CD4-positive, CD25-positive, alpha-beta regulatory T cell (primary cell): ENCODE measurements at regions not wholly inside any gene's neighbourhood (a gene's known extent, or its start where the extent isn't known, plus 50 kb on each side); places are given as distances from the start of the nearest gene placed in this dataset.
"Not testable (repeated sequence)": the region's sequence is repeated elsewhere in the genome, so short reads cannot be mapped to it uniquely, and the experiment has no call there.

Experiments used
- ATAC-seq, 2 donors: fragments of 150-1000 bp; cut with Tn5 transposase; one replicate each; pipeline ENCODE4 v1.10.0; 2021; ENCODE audit warnings: low read depth in 2 of 2, moderate number of reproducible peaks in 2 of 2, moderate library complexity in 1 of 2
- DNase-seq, 3 donors: peaks; one replicate each; pipeline versions ENCODE4 v3.0.0 to v3.0.0-alpha.2; 2012 to 2022; ENCODE audit warnings: mixed read lengths in 1 of 3
- H3K27ac ChIP-seq: one replicate; pipeline ENCODE4 v1.7.0; 2013; ENCODE audit warnings: mild to moderate bottlenecking, low read length; ENCODE audit not compliant: insufficient read depth, poor library complexity, severe bottlenecking
- H3K27me3 ChIP-seq: one replicate; pipeline ENCODE4 v1.7.0; 2013; ENCODE audit warnings: low read length; ENCODE audit not compliant: control insufficient read depth, insufficient read depth
- H3K36me3 ChIP-seq: one replicate; pipeline ENCODE4 v1.7.0; 2013; ENCODE audit warnings: mild to moderate bottlenecking, low read length, moderate library complexity; ENCODE audit not compliant: control insufficient read depth, insufficient read depth
- H3K4me1 ChIP-seq: 2 replicates; pipeline ENCODE4 v1.7.0; 2013; ENCODE audit warnings: mild to moderate bottlenecking, low read length; ENCODE audit not compliant: insufficient read depth, control insufficient read depth, poor library complexity, severe bottlenecking
- H3K4me3 ChIP-seq: one replicate; pipeline ENCODE4 v1.7.0; 2013; ENCODE audit warnings: low read depth, mild to moderate bottlenecking, low read length, moderate library complexity
- H3K9me3 ChIP-seq, 2 experiments: 1 replicate in 1 of 2; 2 replicates in 1 of 2; pipeline ENCODE4 v1.7.0; 2013; ENCODE audit warnings: low read length in 2 of 2, mild to moderate bottlenecking in 1 of 2, moderate library complexity in 1 of 2; ENCODE audit not compliant: control insufficient read depth in 2 of 2
- H3K27ac Mint-ChIP-seq, 3 donors: one replicate each; pipeline ENCODE4 v1.8.0; 2020 to 2022; ENCODE audit warnings: mild to moderate bottlenecking in 3 of 3, mixed read lengths in 3 of 3, moderate library complexity in 2 of 3
- H3K27me3 Mint-ChIP-seq: one replicate; pipeline ENCODE4 v1.8.0; 2022; ENCODE audit warnings: mild to moderate bottlenecking, mixed read lengths
- H3K36me3 Mint-ChIP-seq: one replicate; pipeline ENCODE4 v1.8.0; 2020; ENCODE audit warnings: mixed read lengths
- H3K4me1 Mint-ChIP-seq, 4 donors: one replicate each; pipeline ENCODE4 v1.8.0; 2020 to 2022; ENCODE audit warnings: mixed read lengths in 4 of 4, mild to moderate bottlenecking in 1 of 4
- H3K4me3 Mint-ChIP-seq, 4 donors: one replicate each; pipeline ENCODE4 v1.8.0; 2020 to 2022; ENCODE audit warnings: mild to moderate bottlenecking in 4 of 4, mixed read lengths in 4 of 4, moderate library complexity in 3 of 4
- H3K9me3 Mint-ChIP-seq, 7 donors: one replicate each; pipeline ENCODE4 v1.8.0; 2020 to 2022; ENCODE audit warnings: mixed read lengths in 7 of 7, mild to moderate bottlenecking in 3 of 7, moderate library complexity in 2 of 7

DNA sequence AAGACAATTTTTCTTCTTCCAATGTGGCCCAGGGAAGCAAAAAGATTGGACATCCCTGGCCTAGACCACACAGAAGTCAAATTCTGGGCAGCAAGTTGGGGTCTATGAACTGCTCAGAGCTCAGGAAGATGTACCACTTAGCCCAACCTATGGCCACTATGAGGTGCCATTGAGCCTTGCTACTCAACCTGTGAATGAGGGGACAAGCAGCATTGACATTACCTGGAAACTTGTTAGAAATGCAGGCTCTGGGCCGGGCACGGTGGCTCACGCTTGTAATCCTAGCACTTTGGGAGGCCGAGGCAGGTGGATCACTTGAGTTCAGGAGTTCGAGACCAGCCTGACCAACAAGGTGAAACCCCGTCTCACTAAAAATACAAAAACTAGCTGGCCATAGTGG is 195.6 kb downstream of the SEMA6D start:
- DNase-seq, H3K9me3 ChIP-seq, H3K27me3 Mint-ChIP-seq, H3K27me3 ChIP-seq, H3K36me3 Mint-ChIP-seq, H3K9me3 Mint-ChIP-seq, H3K27ac ChIP-seq, H3K27ac Mint-ChIP-seq, H3K4me3 ChIP-seq, H3K4me1 Mint-ChIP-seq, H3K4me3 Mint-ChIP-seq, ATAC-seq, H3K4me1 ChIP-seq, H3K36me3 ChIP-seq: not testable (repeated sequence)

GRCh38 chr15:47917881-47918280 is 200.6 kb downstream of the SEMA6D start:
- Histone ChIP-seq H3K36me3 (no peaks in the 10 kb centered on the region), H3K4me3 (no peak overlapping the region), H3K9me3 (no peaks in the 10 kb centered on the region), H3K4me1 (no peaks in the 10 kb centered on the region), H3K27ac (no peak overlapping the region), H3K27me3 (no peaks in the 10 kb centered on the region)
- Mint-ChIP-seq H3K4me1 (no peaks in the 10 kb centered on the region), H3K27me3 (no peaks in the 10 kb centered on the region), H3K27ac (no peak overlapping the region), H3K4me3 (no peak overlapping the region), H3K9me3 (peaks cover 0 to 2% (median 0%) of the 10 kb centered on the region in 7 donors), H3K36me3 (no peaks in the 10 kb centered on the region)
- no peak for DNase-seq
- no peak for ATAC-seq

DNA sequence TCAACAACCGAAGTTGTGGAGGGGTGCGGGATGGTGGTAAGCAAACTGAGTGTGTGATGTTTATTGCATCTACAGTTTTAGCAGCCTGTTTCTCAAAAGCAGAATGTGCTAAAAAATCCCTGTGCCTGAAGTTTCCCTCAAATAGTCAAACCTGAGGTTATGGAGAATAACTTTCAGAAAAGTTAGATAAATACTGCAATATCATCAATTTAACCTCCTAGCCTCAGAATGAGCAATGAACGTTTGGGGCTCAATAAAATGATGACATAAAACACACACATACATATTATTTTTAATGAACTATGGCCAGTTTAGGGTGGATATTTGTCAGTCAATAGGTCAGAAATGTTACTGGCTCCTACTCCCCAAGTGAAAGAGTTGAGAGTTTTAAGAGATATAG is 201.6 kb downstream of the SEMA6D start:
- Mint-ChIP-seq H3K4me3 (no peak overlapping the region), H3K27ac (no peak overlapping the region), H3K27me3 (no peaks in the 10 kb centered on the region), H3K36me3 (no peaks in the 10 kb centered on the region), H3K4me1 (no peaks in the 10 kb centered on the region), H3K9me3 (peaks cover 0 to 4% (median 0%) of the 10 kb centered on the region in 7 donors)
- no peak for DNase-seq
- H3K9me3 ChIP-seq = no peaks in the 10 kb centered on the region
- H3K27me3 ChIP-seq = no peaks in the 10 kb centered on the region
- ATAC-seq = no peak
- no peaks in the 10 kb centered on the region for H3K4me1 ChIP-seq
- H3K36me3 ChIP-seq = no peaks in the 10 kb centered on the region
- no peak overlapping the region for H3K4me3 ChIP-seq
- no peak overlapping the region for H3K27ac ChIP-seq

DNA sequence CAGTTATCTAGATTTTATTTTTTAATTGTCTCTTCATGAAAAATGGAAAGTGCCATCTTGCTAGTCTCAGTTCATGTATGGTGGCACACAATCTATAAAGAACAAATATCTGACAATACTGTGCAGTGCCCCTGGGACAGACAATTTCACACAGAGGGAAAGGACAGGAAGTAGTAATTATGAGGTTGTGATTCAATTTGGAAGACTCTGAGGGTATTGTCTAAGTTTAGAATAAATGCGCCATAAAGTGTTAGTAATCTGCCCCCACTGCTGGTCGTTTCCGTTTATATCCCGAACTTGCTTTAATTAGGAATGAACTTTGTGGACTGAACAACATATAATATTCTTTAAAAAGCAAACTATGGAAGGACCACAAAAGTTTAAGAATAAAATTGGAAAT is 196.4 kb upstream of the SLC24A5 start:
- H3K4me3 Mint-ChIP-seq = no peak overlapping the region
- H3K4me1 ChIP-seq = no peaks in the 10 kb centered on the region
- H3K4me1 Mint-ChIP-seq = no peaks in the 10 kb centered on the region
- DNase-seq (no peak), ATAC-seq (no peak)
- no peak overlapping the region for H3K4me3 ChIP-seq
- H3K9me3 Mint-ChIP-seq = peaks cover 0 to 5% (median 2%) of the 10 kb centered on the region in 7 donors
- no peaks in the 10 kb centered on the region for H3K27me3 ChIP-seq
- H3K9me3 ChIP-seq = no peaks in the 10 kb centered on the region
- no peaks in the 10 kb centered on the region for H3K27me3 Mint-ChIP-seq
- no peak overlapping the region for H3K27ac Mint-ChIP-seq
- no peak overlapping the region for H3K27ac ChIP-seq
- no peaks in the 10 kb centered on the region for H3K36me3 ChIP-seq
- no peaks in the 10 kb centered on the region for H3K36me3 Mint-ChIP-seq

- H3K27me3 ChIP-seq = no peaks in the 10 kb centered on the region
- H3K4me1 ChIP-seq = no peaks in the 10 kb centered on the region
Measured at GRCh38 chr15:47929138-47929803, 191.5 kb upstream of the SLC24A5 start.

DNA sequence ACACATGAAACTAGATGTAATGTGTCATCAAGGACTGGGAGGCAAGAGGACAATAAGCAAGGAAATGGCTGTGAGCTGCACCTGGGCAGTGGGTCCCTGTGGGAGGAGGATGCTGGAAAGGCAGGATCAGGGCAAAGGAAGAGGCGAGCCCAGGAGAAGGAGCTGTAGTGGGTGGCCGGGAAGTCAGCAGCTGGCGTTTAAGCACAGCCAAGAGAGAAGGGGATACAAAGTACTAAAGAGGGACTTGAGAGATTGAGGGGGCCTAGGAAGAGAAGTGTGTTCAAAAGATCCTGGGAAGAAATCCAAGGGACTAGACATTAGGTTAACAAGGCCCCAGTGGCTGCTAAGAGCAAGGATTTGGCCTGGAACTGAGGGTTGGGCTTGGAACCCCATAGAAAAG is 188.5 kb upstream of the SLC24A5 start:
- Histone ChIP-seq H3K27ac (no peak overlapping the region), H3K4me3 (no peak overlapping the region), H3K27me3 (no peaks in the 10 kb centered on the region), H3K9me3 (no peaks in the 10 kb centered on the region), H3K4me1 (no peaks in the 10 kb centered on the region), H3K36me3 (no peaks in the 10 kb centered on the region)
- ATAC-seq (no peak), DNase-seq (no peak)
- peaks cover 5% of the 10 kb centered on the region for H3K27me3 Mint-ChIP-seq
- no peak overlapping the region for H3K4me3 Mint-ChIP-seq
- peaks cover 0 to 10% (median 2%) of the 10 kb centered on the region in 7 donors for H3K9me3 Mint-ChIP-seq
- H3K27ac Mint-ChIP-seq = no peak overlapping the region
- H3K36me3 Mint-ChIP-seq = no peaks in the 10 kb centered on the region
- no peaks in the 10 kb centered on the region for H3K4me1 Mint-ChIP-seq

More at GRCh38 chr15:47929138-47929803, 191.5 kb upstream of the SLC24A5 start:
- no peaks in the 10 kb centered on the region for H3K36me3 ChIP-seq
- DNase-seq = no peak
- H3K27me3 Mint-ChIP-seq = no peaks in the 10 kb centered on the region
- H3K36me3 Mint-ChIP-seq = no peaks in the 10 kb centered on the region
- no peak for ATAC-seq
- H3K4me3 Mint-ChIP-seq = no peak overlapping the region
- peaks cover 0 to 4% (median 2%) of the 10 kb centered on the region in 7 donors for H3K9me3 Mint-ChIP-seq
- H3K9me3 ChIP-seq = no peaks in the 10 kb centered on the region
- no peak overlapping the region for H3K27ac ChIP-seq
- no peaks in the 10 kb centered on the region for H3K4me1 Mint-ChIP-seq
- H3K4me3 ChIP-seq = no peak overlapping the region
- H3K27ac Mint-ChIP-seq = no peak overlapping the region

DNA sequence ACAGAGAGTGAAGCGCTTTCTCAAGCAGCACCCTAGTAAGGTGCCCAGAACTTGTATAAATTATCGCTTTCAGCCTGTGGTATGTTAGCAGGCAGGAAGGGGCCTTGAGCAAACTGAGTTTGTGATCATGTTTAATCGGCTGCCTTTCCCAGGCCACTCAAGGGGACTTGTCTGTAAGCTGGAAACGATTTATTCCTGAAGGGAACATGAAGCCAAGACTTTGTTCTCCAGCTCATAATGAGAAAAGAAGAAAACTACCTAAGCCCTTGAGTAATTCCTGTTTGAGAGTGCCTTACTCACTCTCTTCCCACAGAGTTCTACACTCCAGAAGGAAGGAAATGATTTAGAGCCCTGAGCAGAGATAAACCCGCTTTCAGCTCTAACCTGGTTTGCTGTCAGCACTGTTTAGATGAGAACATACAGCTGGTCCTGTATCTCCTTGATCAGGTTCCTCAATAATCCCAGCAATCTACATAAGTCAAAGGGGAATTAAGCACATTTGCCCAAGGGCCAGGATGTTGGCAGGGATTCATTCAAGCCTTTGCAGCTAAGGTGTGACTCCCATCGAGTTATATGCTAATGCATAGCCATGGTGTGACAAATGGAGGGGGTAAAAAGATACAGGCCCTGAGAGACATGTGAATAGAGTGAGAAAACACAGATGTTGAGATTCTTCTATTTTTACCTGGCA is 187.7 kb upstream of the SLC24A5 start:
- H3K9me3 ChIP-seq = no peaks in the 10 kb centered on the region
- Mint-ChIP-seq H3K4me3 (no peak overlapping the region), H3K36me3 (no peaks in the 10 kb centered on the region), H3K27me3 (peaks cover 5% of the 10 kb centered on the region), H3K4me1 (no peaks in the 10 kb centered on the region), H3K27ac (no peak overlapping the region), H3K9me3 (peaks cover 0 to 12% (median 2%) of the 10 kb centered on the region in 7 donors)
- no peaks in the 10 kb centered on the region for H3K36me3 ChIP-seq
- H3K4me3 ChIP-seq = no peak overlapping the region
- ATAC-seq (no peak), DNase-seq (no peak)
- H3K4me1 ChIP-seq = no peaks in the 10 kb centered on the region
- H3K27ac ChIP-seq = no peak overlapping the region
- no peaks in the 10 kb centered on the region for H3K27me3 ChIP-seq

DNA sequence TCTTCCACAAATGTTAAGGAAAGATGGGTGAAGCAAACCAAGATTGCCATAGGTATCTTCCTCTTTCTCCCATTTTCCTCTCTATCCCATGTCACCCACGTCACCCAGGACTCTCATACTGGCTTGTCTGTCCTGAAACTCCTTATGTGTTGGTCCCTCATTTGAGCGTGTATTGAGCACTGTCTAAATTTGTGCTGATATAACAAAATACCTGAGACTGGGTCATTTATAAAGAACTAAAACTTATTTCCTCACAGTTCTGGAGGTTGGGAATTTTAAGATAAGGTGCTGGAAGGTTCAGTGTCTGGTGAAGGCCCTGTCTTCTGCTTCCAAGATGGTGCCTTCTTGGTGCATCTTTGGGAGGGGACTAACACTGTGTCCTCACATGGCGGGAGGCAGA is 186.9 kb upstream of the SLC24A5 start:
- ATAC-seq (no peak), DNase-seq (no peak)
- no peak overlapping the region for H3K27ac Mint-ChIP-seq
- H3K4me3 Mint-ChIP-seq = no peak overlapping the region
- peaks cover 5% of the 10 kb centered on the region for H3K27me3 Mint-ChIP-seq
- no peaks in the 10 kb centered on the region for H3K9me3 ChIP-seq
- no peak overlapping the region for H3K4me3 ChIP-seq
- H3K9me3 Mint-ChIP-seq = peaks cover 0 to 10% (median 2%) of the 10 kb centered on the region in 7 donors
- no peaks in the 10 kb centered on the region for H3K4me1 Mint-ChIP-seq
- no peaks in the 10 kb centered on the region for H3K4me1 ChIP-seq
- no peaks in the 10 kb centered on the region for H3K36me3 Mint-ChIP-seq
- H3K27me3 ChIP-seq = no peaks in the 10 kb centered on the region
- H3K27ac ChIP-seq = no peak overlapping the region
- no peaks in the 10 kb centered on the region for H3K36me3 ChIP-seq
